ENCODE measurements at regions not wholly inside any gene's neighbourhood (a gene's known extent, or its start where the extent isn't known, plus 50 kb on each side); places are given as distances from the start of the nearest gene placed in this dataset.

DNA sequence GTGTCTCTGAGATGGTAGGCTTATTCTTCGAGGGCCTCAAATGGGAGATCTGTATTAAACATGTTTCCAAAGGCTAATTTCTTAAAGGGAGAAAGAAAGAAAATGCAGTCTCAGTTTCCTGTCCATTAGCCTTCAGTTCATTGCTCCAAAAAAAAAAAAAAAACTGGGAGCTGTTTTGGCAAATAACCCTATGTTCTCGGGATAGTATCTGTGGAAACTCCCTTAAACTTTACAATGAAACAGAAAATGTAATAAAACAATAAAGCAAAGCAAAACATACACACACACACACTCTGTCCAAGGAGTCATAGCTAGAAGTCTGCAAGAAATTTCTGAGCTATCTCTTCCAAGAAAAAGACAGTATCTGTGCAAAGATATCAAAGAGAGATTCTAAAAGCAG, 172.5 kb upstream of the CELF2 start:
- TF ChIP-seq, protein P1, sequence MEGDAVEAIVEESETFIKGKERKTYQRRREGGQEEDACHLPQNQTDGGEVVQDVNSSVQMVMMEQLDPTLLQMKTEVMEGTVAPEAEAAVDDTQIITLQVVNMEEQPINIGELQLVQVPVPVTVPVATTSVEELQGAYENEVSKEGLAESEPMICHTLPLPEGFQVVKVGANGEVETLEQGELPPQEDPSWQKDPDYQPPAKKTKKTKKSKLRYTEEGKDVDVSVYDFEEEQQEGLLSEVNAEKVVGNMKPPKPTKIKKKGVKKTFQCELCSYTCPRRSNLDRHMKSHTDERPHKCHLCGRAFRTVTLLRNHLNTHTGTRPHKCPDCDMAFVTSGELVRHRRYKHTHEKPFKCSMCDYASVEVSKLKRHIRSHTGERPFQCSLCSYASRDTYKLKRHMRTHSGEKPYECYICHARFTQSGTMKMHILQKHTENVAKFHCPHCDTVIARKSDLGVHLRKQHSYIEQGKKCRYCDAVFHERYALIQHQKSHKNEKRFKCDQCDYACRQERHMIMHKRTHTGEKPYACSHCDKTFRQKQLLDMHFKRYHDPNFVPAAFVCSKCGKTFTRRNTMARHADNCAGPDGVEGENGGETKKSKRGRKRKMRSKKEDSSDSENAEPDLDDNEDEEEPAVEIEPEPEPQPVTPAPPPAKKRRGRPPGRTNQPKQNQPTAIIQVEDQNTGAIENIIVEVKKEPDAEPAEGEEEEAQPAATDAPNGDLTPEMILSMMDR (conservative IDR thresholded peaks at IDR 0.05; ENCODE audit: low read length) = no peak
- no peak for DNase-seq (ENCODE audit: low read depth)
- no peak overlapping the region for H3K4me3 ChIP-seq (ENCODE audit: low read length)

GRCh38 chr10:10845826-10846503, 171.7 kb upstream of the CELF2 start:
- no peak overlapping the region for H3K4me3 ChIP-seq (ENCODE audit: low read length)
- TF ChIP-seq, protein P1 (conservative IDR thresholded peaks at IDR 0.05; ENCODE audit: low read length) = no peak
- DNase-seq (ENCODE audit: low read depth) = no peak

GRCh38 chr10:10846504-10846900, 171.2 kb upstream of the CELF2 start:
- no peak for DNase-seq (ENCODE audit: low read depth)
- no peak overlapping the region for H3K4me3 ChIP-seq (ENCODE audit: low read length)
- TF ChIP-seq, protein P1 (conservative IDR thresholded peaks at IDR 0.05; ENCODE audit: low read length) = no peak

DNA sequence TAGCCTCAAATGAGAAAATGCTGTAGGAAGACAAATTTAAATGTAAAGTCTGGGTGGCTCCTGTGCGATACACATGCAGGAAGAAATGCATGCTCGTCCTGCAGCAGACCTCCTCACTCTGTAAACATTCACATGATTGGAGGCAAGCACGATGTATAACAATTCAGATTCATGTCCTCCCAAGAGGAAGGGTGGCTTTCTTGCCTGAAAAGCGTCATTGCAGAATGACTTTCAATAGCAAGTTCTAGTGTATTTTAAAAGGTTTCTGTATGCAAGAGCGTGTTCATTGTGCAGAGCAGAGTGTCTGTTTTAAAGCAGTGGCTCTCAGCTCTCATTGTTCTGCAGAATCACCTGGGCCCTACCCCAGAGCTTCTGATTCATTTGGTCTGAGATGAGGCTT, 170.3 kb upstream of the CELF2 start:
- no peak for DNase-seq (ENCODE audit: low read depth)
- TF ChIP-seq, protein P1 (conservative IDR thresholded peaks at IDR 0.05; ENCODE audit: low read length) = no peak
- H3K4me3 ChIP-seq (ENCODE audit: low read length) = no peak overlapping the region

GRCh38 chr10:10848488-10849111, 169.1 kb upstream of the CELF2 start:
- DNase-seq (ENCODE audit: low read depth) = no peak
- no peak overlapping the region for H3K4me3 ChIP-seq (ENCODE audit: low read length)
- TF ChIP-seq, protein P1 (conservative IDR thresholded peaks at IDR 0.05; ENCODE audit: low read length) = no peak

- no peak for DNase-seq (ENCODE audit: low read depth)
- TF ChIP-seq, protein P1 (conservative IDR thresholded peaks at IDR 0.05; ENCODE audit: low read length) = no peak
- no peak overlapping the region for H3K4me3 ChIP-seq (ENCODE audit: low read length)
Observed at GRCh38 chr10:10849306-10849705, 168.4 kb upstream of the CELF2 start.

DNA sequence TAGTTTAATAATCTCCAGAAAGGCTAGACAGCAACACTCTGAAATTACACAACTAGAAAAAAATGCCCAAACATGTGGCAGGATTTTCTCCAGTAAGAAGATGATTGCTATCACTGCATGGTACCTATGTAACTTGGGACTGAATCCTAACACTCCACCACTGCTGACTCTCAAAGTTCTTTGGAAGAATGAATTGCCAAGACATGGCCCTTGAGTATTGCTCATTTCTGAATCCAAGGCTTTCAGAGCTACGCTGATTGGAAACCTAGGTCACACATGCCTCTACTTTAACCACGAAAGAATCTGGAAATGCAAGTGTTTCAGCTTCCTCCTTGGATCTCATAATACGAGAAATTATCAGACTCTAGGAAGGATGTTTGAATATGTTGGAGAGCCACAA, 167.5 kb upstream of the CELF2 start:
- TF ChIP-seq, protein P1 (conservative IDR thresholded peaks at IDR 0.05; ENCODE audit: low read length) = no peak
- no peak for DNase-seq (ENCODE audit: low read depth)
- H3K4me3 ChIP-seq (ENCODE audit: low read length) = no peak overlapping the region

Data from AG10803 (cell line).